ENCODE measurements at regions not wholly inside any gene's neighbourhood (a gene's known extent, or its start where the extent isn't known, plus 50 kb on each side); places are given as distances from the start of the nearest gene placed in this dataset.

- no peak for TF ChIP-seq ATF3 (IDR thresholded peaks at IDR 0.05)
- no peak for TF ChIP-seq ATF3 (CRISPR knock-in tag; conservative IDR thresholded peaks at IDR 0.05)
- no peak for TF ChIP-seq PTTG1 (tag; IDR thresholded peaks at IDR 0.05; ENCODE audit: low read depth)
- no peak for TF ChIP-seq PML (IDR thresholded peaks at IDR 0.05; ENCODE audit: low read length)
- no peak for TF ChIP-seq HDAC3 (IDR thresholded peaks at IDR 0.05; ENCODE audit: borderline replicate concordance, partially characterized antibody)
- no peak for TF ChIP-seq HDAC6 (IDR thresholded peaks at IDR 0.05; ENCODE audit: low read depth, low read length)
- TF ChIP-seq PATZ1 (CRISPR knock-in tag; IDR thresholded peaks at IDR 0.05; ENCODE audit: borderline replicate concordance) = no peak
- no peak for TF ChIP-seq ZNF518B (CRISPR knock-in tag; IDR thresholded peaks at IDR 0.05)
- TF ChIP-seq ZSCAN29 (IDR thresholded peaks at IDR 0.05) = no peak
- TF ChIP-seq ZKSCAN1 (IDR thresholded peaks at IDR 0.05; ENCODE audit: low read depth, low read length) = no peak
- no peak for TF ChIP-seq TAF1 (IDR thresholded peaks at IDR 0.05; ENCODE audit: control insufficient read depth, extremely low read depth, insufficient read depth, low read length, severe bottlenecking)
- TF ChIP-seq HOXB6 (CRISPR knock-in tag; IDR thresholded peaks at IDR 0.05; ENCODE audit: borderline replicate concordance) = no peak
- no peak for TF ChIP-seq BDP1 (IDR thresholded peaks at IDR 0.05; ENCODE audit: insufficient read depth, insufficient read length)
- TF ChIP-seq RBM25 (IDR thresholded peaks at IDR 0.05; ENCODE audit: low read depth, low read length, severe bottlenecking) = peak; percentile 55
- no peak for TF ChIP-seq FOXK1 (CRISPR knock-in tag; IDR thresholded peaks at IDR 0.05; ENCODE audit: borderline replicate concordance)
- TF ChIP-seq THRA (IDR thresholded peaks at IDR 0.05) = no peak
- no peak for TF ChIP-seq POLR3G (IDR thresholded peaks at IDR 0.05; ENCODE audit: extremely low read depth, insufficient read length, insufficient replicate concordance)
- TF ChIP-seq EWSR1 (IDR thresholded peaks at IDR 0.05; ENCODE audit: borderline replicate concordance, low read depth, partially characterized antibody) = no peak
- no peak for TF ChIP-seq EHMT2 (IDR thresholded peaks at IDR 0.05)
- no peak for TF ChIP-seq VEZF1 (CRISPR knock-in tag; IDR thresholded peaks at IDR 0.05)
These were observed 268.6 kb downstream of the QKI start (continued) for GRCh38 chr6:163683105-163683622.

Data from K562 (cell line).